GM12878 (cell line): ENCODE measurements at regions not wholly inside any gene's neighbourhood (a gene's known extent, or its start where the extent isn't known, plus 50 kb on each side); places are given as distances from the start of the nearest gene placed in this dataset.

ENCODE experiments used
- ATAC-seq: fragments of 200-7000 bp; cut with Tn5 transposase; 3 replicates; pipeline ENCODE4 v1.9.1; 2020; ENCODE audit warnings: mild to moderate bottlenecking, moderate library complexity
- BruUV-seq: library from RNA; stranded (reverse); fragments of 400-500 nt; replicated peaks from 2 replicates; lab custom pipeline; 2021; lab: Mats Ljungman, UMichigan
- CTCF ChIA-PET: fragments of 300-600 bp; sonication (Branson Sonifier 250); formaldehyde crosslinking; extraction: SDS; loops from one replicate; lab custom pipeline; 2021; ENCODE audit warnings: inconsistent platforms; lab: Yijun Ruan, JAX
- POLR2A ChIA-PET: fragments of 350-600 bp; formaldehyde crosslinking; extraction: SDS; loops from one replicate; lab custom pipeline; 2021; ENCODE audit warnings: inconsistent platforms; lab: Charles Lee
- RAD21 ChIA-PET: fragments of 300-600 bp; sonication (Branson Sonifier 250); formaldehyde crosslinking; loops from one replicate; lab custom pipeline; 2023; ENCODE audit warnings: antibody characterized with exemption; ENCODE audit not compliant: unreplicated experiment; lab: Charles Lee
- SMC1A ChIA-PET: fragments of 300-600 bp; sonication (Branson Sonifier 250); formaldehyde crosslinking; loops from one replicate; lab custom pipeline; 2023; ENCODE audit not compliant: unreplicated experiment, uncharacterized antibody; lab: Charles Lee
- DNase-seq: peaks from one replicate; pipeline ENCODE4 v3.0.0-alpha.2; 2011; ENCODE audit warnings: low read depth, low spot score
- FAIRE-seq: peaks from 3 replicates; lab custom pipeline; 2011; peaks lifted over from hg19 to GRCh38; lab: Jason Lieb, UNC
- H2AFZ ChIP-seq: 2 replicates; pipeline ENCODE4 v1.6.0; 2011; ENCODE audit warnings: low read depth, low read length, control low read depth; ENCODE audit not compliant: control insufficient read depth
- H3K27ac ChIP-seq: 2 replicates; pipeline ENCODE4 v1.5.1; 2011; ENCODE audit warnings: control low read depth; ENCODE audit not compliant: control insufficient read depth, insufficient read depth
- H3K27me3 ChIP-seq, 2 experiments: replicated peaks in 1 of 2; 2 replicates each; pipeline versions ENCODE4 v1.6.0 to v1.6.1; 2011; ENCODE audit warnings: low read length in 1 of 2; ENCODE audit not compliant: control insufficient read depth in 2 of 2, insufficient read depth in 2 of 2
- H3K36me3 ChIP-seq, 2 experiments: 2 replicates each; pipeline ENCODE4 v1.5.1; 2011; ENCODE audit warnings: low read length in 1 of 2; ENCODE audit not compliant: control insufficient read depth in 2 of 2, insufficient read depth in 2 of 2
- H3K4me1 ChIP-seq: 2 replicates; pipeline ENCODE4 v1.6.1; 2011; ENCODE audit warnings: mild to moderate bottlenecking, low read length, moderate library complexity, mixed read lengths; ENCODE audit not compliant: control insufficient read depth, insufficient read depth
- H3K4me2 ChIP-seq: 2 replicates; pipeline ENCODE4 v1.6.0; 2011; ENCODE audit warnings: control low read depth; ENCODE audit not compliant: control insufficient read depth, insufficient read depth
- H3K4me3 ChIP-seq: fragments of 200-600 bp; sonication (generic); 2 replicates; pipeline ENCODE4 v1.5.1; 2016
- H3K79me2 ChIP-seq: 2 replicates; pipeline ENCODE4 v1.6.0; 2011; ENCODE audit warnings: low read length; ENCODE audit not compliant: control insufficient read depth, insufficient read depth
- H3K9ac ChIP-seq: 2 replicates; pipeline ENCODE4 v1.8.0; 2011; ENCODE audit warnings: low read length, control low read depth, mixed read lengths; ENCODE audit not compliant: control insufficient read depth, insufficient read depth
- H3K9me3 ChIP-seq: replicated peaks from 3 replicates; pipeline ENCODE4 v1.5.1; 2011; ENCODE audit warnings: mild to moderate bottlenecking, low read length; ENCODE audit not compliant: control insufficient read depth, insufficient read depth
- H4K20me1 ChIP-seq: 2 replicates; pipeline ENCODE4 v1.6.0; 2011; ENCODE audit not compliant: control insufficient read depth, insufficient read depth
- ASH2L ChIP-seq: fragments of 300-600, 200-600 bp; sonication (generic); IDR thresholded peaks from 2 replicates; pipeline ENCODE4 v1.6.1; 2017; ENCODE audit warnings: low read depth, mild to moderate bottlenecking, borderline replicate concordance
- ATF2 ChIP-seq: IDR thresholded peaks from 2 replicates; pipeline ENCODE4 v1.6.1; 2012; ENCODE audit warnings: low read length, inconsistent platforms
- CHD2 ChIP-seq: IDR thresholded peaks from 2 replicates; pipeline ENCODE4 v1.6.1; 2011; ENCODE audit warnings: low read depth, low read length, improper control_type of control experiment, borderline replicate concordance
- POLR2AphosphoS5 ChIP-seq: IDR thresholded peaks from 2 replicates; pipeline ENCODE4 v1.6.1; 2011; ENCODE audit warnings: mild to moderate bottlenecking, low read length, inconsistent platforms
- REST ChIP-seq: IDR thresholded peaks from 2 replicates; pipeline ENCODE4 v1.6.1; 2012; ENCODE audit warnings: mild to moderate bottlenecking, low read depth, low read length
- SREBF1 ChIP-seq: IDR thresholded peaks from 2 replicates; pipeline ENCODE4 v1.6.1; 2012; ENCODE audit warnings: mild to moderate bottlenecking, low read length
- TARDBP ChIP-seq: IDR thresholded peaks from 2 replicates; pipeline ENCODE4 v1.6.1; 2016; ENCODE audit warnings: borderline replicate concordance
- TCF12 ChIP-seq: IDR thresholded peaks from 2 replicates; pipeline ENCODE4 v1.6.1; 2011; ENCODE audit warnings: low read depth, mild to moderate bottlenecking, low read length
- WGBS: methylation state at CpG from one replicate; pipeline ENCODE4 v1.1.6; 2016; ENCODE audit warnings: low lambda C conversion rate; ENCODE audit not compliant: insufficient replicate concordance, insufficient coverage; ENCODE audit errors: missing lambda C conversion rate; 5-methylcytosine and 5-hydroxymethylcytosine counted together
- in situ Hi-C: fragments of 300-500 bp; cut with MboI; formaldehyde crosslinking; loops from 9 replicates; pipeline ENCODE4 v1.14.3; 2018; ENCODE audit warnings: mixed read lengths
- intact Hi-C: fragments of 100-400 bp; cut with micrococcal nuclease; formaldehyde crosslinking; loops from one replicate; pipeline ENCODE4 v1.14.2; 2022; ENCODE audit not compliant: unreplicated experiment
- TF ChIP-seq, protein P1 (sequence below): fragments of 450-650 bp; IDR thresholded peaks from 2 replicates; pipeline ENCODE4 v1.6.1; 2017; ENCODE audit warnings: mild to moderate bottlenecking, moderate library complexity
- TF ChIP-seq, protein P2 (sequence below): fragments of 450-650 bp; IDR thresholded peaks from 2 replicates; pipeline ENCODE4 v1.6.1; 2018; ENCODE audit warnings: mild to moderate bottlenecking, low read depth, moderate library complexity; ENCODE audit not compliant: partially characterized antibody
- TF ChIP-seq, protein P3 (sequence below): fragments of 450-650 bp; IDR thresholded peaks from 2 replicates; pipeline ENCODE4 v1.6.1; 2017; ENCODE audit warnings: low read depth, mild to moderate bottlenecking, moderate library complexity

- ChIA-PET SMC1A (interaction anchor here (1.7 kb wide), 1 partner anchor 14 kb away, joined by 6 read pairs; no protein-coding TSS in a partner anchor), CTCF (no interaction called here), RAD21 (no interaction called here), POLR2A (no interaction called here)
- intact Hi-C loops (no loop called here), in situ Hi-C loops (no loop called here)
- FAIRE-seq (no peak), ATAC-seq (no peak), DNase-seq (no peak)
- Histone ChIP-seq H3K4me2 (no peak overlapping the region), H3K9me3 (no peaks in the 10 kb centered on the region), H3K27ac (no peak overlapping the region), H4K20me1 (no peaks in the 10 kb centered on the region), H3K27me3 (no peaks in the 10 kb centered on the region), H3K4me1 (no peaks in the 10 kb centered on the region), H3K9ac (no peak overlapping the region), H3K79me2 (no peaks in the 10 kb centered on the region), H2AFZ (no peak overlapping the region), H3K36me3 (no peaks in the 10 kb centered on the region), H3K4me3 (no peak overlapping the region)
- no TSS peak for BruUV-seq
- 13% methylated on average over 3 of the region's 3 CpGs for WGBS
- TF ChIP-seq ATF2 (no peak), SREBF1 (no peak), CHD2 (no peak), POLR2AphosphoS5 (no peak), ASH2L (no peak), TCF12 (no peak), TARDBP (no peak), REST (no peak)
- TF ChIP-seq, protein P1, sequence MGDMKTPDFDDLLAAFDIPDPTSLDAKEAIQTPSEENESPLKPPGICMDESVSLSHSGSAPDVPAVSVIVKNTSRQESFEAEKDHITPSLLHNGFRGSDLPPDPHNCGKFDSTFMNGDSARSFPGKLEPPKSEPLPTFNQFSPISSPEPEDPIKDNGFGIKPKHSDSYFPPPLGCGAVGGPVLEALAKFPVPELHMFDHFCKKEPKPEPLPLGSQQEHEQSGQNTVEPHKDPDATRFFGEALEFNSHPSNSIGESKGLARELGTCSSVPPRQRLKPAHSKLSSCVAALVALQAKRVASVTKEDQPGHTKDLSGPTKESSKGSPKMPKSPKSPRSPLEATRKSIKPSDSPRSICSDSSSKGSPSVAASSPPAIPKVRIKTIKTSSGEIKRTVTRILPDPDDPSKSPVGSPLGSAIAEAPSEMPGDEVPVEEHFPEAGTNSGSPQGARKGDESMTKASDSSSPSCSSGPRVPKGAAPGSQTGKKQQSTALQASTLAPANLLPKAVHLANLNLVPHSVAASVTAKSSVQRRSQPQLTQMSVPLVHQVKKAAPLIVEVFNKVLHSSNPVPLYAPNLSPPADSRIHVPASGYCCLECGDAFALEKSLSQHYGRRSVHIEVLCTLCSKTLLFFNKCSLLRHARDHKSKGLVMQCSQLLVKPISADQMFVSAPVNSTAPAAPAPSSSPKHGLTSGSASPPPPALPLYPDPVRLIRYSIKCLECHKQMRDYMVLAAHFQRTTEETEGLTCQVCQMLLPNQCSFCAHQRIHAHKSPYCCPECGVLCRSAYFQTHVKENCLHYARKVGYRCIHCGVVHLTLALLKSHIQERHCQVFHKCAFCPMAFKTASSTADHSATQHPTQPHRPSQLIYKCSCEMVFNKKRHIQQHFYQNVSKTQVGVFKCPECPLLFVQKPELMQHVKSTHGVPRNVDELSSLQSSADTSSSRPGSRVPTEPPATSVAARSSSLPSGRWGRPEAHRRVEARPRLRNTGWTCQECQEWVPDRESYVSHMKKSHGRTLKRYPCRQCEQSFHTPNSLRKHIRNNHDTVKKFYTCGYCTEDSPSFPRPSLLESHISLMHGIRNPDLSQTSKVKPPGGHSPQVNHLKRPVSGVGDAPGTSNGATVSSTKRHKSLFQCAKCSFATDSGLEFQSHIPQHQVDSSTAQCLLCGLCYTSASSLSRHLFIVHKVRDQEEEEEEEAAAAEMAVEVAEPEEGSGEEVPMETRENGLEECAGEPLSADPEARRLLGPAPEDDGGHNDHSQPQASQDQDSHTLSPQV = no peak
- TF ChIP-seq, protein P2, sequence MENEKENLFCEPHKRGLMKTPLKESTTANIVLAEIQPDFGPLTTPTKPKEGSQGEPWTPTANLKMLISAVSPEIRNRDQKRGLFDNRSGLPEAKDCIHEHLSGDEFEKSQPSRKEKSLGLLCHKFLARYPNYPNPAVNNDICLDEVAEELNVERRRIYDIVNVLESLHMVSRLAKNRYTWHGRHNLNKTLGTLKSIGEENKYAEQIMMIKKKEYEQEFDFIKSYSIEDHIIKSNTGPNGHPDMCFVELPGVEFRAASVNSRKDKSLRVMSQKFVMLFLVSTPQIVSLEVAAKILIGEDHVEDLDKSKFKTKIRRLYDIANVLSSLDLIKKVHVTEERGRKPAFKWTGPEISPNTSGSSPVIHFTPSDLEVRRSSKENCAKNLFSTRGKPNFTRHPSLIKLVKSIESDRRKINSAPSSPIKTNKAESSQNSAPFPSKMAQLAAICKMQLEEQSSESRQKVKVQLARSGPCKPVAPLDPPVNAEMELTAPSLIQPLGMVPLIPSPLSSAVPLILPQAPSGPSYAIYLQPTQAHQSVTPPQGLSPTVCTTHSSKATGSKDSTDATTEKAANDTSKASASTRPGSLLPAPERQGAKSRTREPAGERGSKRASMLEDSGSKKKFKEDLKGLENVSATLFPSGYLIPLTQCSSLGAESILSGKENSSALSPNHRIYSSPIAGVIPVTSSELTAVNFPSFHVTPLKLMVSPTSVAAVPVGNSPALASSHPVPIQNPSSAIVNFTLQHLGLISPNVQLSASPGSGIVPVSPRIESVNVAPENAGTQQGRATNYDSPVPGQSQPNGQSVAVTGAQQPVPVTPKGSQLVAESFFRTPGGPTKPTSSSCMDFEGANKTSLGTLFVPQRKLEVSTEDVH = no peak
- TF ChIP-seq, protein P3, sequence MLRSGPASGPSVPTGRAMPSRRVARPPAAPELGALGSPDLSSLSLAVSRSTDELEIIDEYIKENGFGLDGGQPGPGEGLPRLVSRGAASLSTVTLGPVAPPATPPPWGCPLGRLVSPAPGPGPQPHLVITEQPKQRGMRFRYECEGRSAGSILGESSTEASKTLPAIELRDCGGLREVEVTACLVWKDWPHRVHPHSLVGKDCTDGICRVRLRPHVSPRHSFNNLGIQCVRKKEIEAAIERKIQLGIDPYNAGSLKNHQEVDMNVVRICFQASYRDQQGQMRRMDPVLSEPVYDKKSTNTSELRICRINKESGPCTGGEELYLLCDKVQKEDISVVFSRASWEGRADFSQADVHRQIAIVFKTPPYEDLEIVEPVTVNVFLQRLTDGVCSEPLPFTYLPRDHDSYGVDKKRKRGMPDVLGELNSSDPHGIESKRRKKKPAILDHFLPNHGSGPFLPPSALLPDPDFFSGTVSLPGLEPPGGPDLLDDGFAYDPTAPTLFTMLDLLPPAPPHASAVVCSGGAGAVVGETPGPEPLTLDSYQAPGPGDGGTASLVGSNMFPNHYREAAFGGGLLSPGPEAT = no peak
Measured at GRCh38 chr5:104385906-104386305, 823.3 kb upstream of the NUDT12 start.
